GM21723 (cell line): ENCODE measurements at regions not wholly inside any gene's neighbourhood (a gene's known extent, or its start where the extent isn't known, plus 50 kb on each side); places are given as distances from the start of the nearest gene placed in this dataset.

Source experiments
- ATAC-seq: cut with Tn5 transposase; IDR thresholded peaks from one replicate; pipeline ENCODE4 v1.9.1; 2021; ENCODE audit warnings: mild to moderate bottlenecking, moderate library complexity; ENCODE audit not compliant: unreplicated experiment

- peak; percentile 80 for ATAC-seq
Measured at GRCh38 chr2:12270876-12271588, 445.7 kb upstream of the TRIB2 start.

GRCh38 chr2:12271589-12271984, 445.1 kb upstream of the TRIB2 start:
- peak; percentile 79 for ATAC-seq

GRCh38 chr2:12273111-12273510, 443.6 kb upstream of the TRIB2 start:
- no peak for ATAC-seq

GRCh38 chr2:12274591-12274990, 442.1 kb upstream of the TRIB2 start:
- ATAC-seq, result no peak

GRCh38 chr2:12277241-12278034, 439.3 kb upstream of the TRIB2 start:
- no peak for ATAC-seq

- no peak for ATAC-seq
Measured at GRCh38 chr2:12278217-12278750, 438.5 kb upstream of the TRIB2 start.

- peak; percentile 79 for ATAC-seq
Measured at GRCh38 chr2:12282780-12283695, 433.7 kb upstream of the TRIB2 start.

- no peak for ATAC-seq
Measured at GRCh38 chr2:12284037-12284436, 432.7 kb upstream of the TRIB2 start.

GRCh38 chr2:12284487-12284886, 432.2 kb upstream of the TRIB2 start:
- no peak for ATAC-seq

- no peak for ATAC-seq
Measured at GRCh38 chr2:12286347-12286746, 430.4 kb upstream of the TRIB2 start.

- ATAC-seq, result no peak
Measured at GRCh38 chr2:12287220-12287751, 429.4 kb upstream of the TRIB2 start.

- ATAC-seq, result no peak
Measured at GRCh38 chr2:12288048-12288447, 428.7 kb upstream of the TRIB2 start.

- ATAC-seq, result no peak
Measured at GRCh38 chr2:12289120-12289802, 427.5 kb upstream of the TRIB2 start.

- no peak for ATAC-seq
Measured at GRCh38 chr2:12291303-12291702, 425.4 kb upstream of the TRIB2 start.

GRCh38 chr2:12293874-12294273, 422.9 kb upstream of the TRIB2 start:
- peak; percentile 97 for ATAC-seq

GRCh38 chr2:12295856-12296519, 420.7 kb upstream of the TRIB2 start:
- ATAC-seq, result no peak

- ATAC-seq, result no peak
Measured at GRCh38 chr2:12296915-12297314, 419.8 kb upstream of the TRIB2 start.

- ATAC-seq, result no peak
Measured at GRCh38 chr2:12298352-12298751, 418.4 kb upstream of the TRIB2 start.

GRCh38 chr2:12299431-12299830, 417.3 kb upstream of the TRIB2 start:
- ATAC-seq, result no peak
